Upper lobe of left lung (tissue), 4 donors: ENCODE measurements at regions not wholly inside any gene's neighbourhood (a gene's known extent, or its start where the extent isn't known, plus 50 kb on each side); places are given as distances from the start of the nearest gene placed in this dataset.

ENCODE experiments used
- CTCF ChIP-seq, 6 experiments: fragments of 450-650 bp in 4 of 6; fragments of 200-600 bp in 2 of 6; sonication (generic) in 2 of 6; IDR thresholded peaks; one replicate each; pipeline ENCODE4 v1.5.1; 2016 to 2019; ENCODE audit warnings: antibody characterized with exemption in 6 of 6
- EP300 ChIP-seq, 4 donors: sonication (generic); formaldehyde crosslinking; IDR thresholded peaks; one replicate each; pipeline ENCODE4 v1.5.1; 2017; ENCODE audit warnings: antibody characterized with exemption in 4 of 4, control low read depth in 2 of 4
- POLR2A ChIP-seq, 4 donors: fragments of 450-650 bp; IDR thresholded peaks; one replicate each; pipeline ENCODE4 v1.5.1; 2016 to 2017; ENCODE audit warnings: antibody characterized with exemption in 4 of 4, mild to moderate bottlenecking in 2 of 4
- POLR2AphosphoS5 ChIP-seq, 2 donors: sonication (generic); formaldehyde crosslinking; IDR thresholded peaks; one replicate each; pipeline ENCODE4 v1.5.1; 2017; ENCODE audit warnings: antibody characterized with exemption in 2 of 2

GRCh38 chr9:119834064-119834620 lies 464.9 kb upstream of the BRINP1 start:
- TF ChIP-seq POLR2A (IDR thresholded peaks at IDR 0.05) (no peak), POLR2AphosphoS5 (IDR thresholded peaks at IDR 0.05) (no peak), CTCF (IDR thresholded peaks at IDR 0.05) (no peak), EP300 (IDR thresholded peaks at IDR 0.05) (no peak)
